ENCODE measurements at regions not wholly inside any gene's neighbourhood (a gene's known extent, or its start where the extent isn't known, plus 50 kb on each side); places are given as distances from the start of the nearest gene placed in this dataset.

GRCh38 chr6:150729188-150729748, 129.6 kb downstream of the PLEKHG1 start:
- Mint-ChIP-seq H3K27ac (no peak overlapping the region), H3K36me3 (ENCODE audit: low read depth) (no peaks in the 10 kb centered on the region), H3K9me3 (no peaks in the 10 kb centered on the region), H3K4me1 (ENCODE audit: low read depth) (no peaks in the 10 kb centered on the region), H3K4me3 (no peak overlapping the region), H3K27me3 (no peaks in the 10 kb centered on the region)
- no peak overlapping the region for H3K4me3 ChIP-seq (ENCODE audit: low read length)
- intact Hi-C loops (cut with DNase I, micrococcal nuclease): no loop called here
- CTCF ChIA-PET: no interaction called here
- POLR2A ChIA-PET: no interaction called here
- ATAC-seq (ENCODE audit: poor library complexity): no peak
- no peaks in the 10 kb centered on the region for H3K27me3 ChIP-seq (ENCODE audit: control insufficient read depth in 1 of 2, insufficient read depth in 2 of 2, low read length in 2 of 2)
- H3K27ac ChIP-seq (ENCODE audit: low read depth in 1 of 2, low read length in 2 of 2): no peak overlapping the region
- no peak for DNase-seq
- H3K4me1 ChIP-seq (ENCODE audit: insufficient read depth, low read length): no peaks in the 10 kb centered on the region
- no peak for TF ChIP-seq CTCF (IDR thresholded peaks at IDR 0.05)
- no peaks in the 10 kb centered on the region for H3K36me3 ChIP-seq (ENCODE audit: insufficient read depth, low read length)
- H3K9me3 ChIP-seq (ENCODE audit: control insufficient read depth in 1 of 2, insufficient read depth in 1 of 2, low read length in 2 of 2): no peaks in the 10 kb centered on the region

GRCh38 chr6:150730801-150731457, 131.2 kb downstream of the PLEKHG1 start:
- H3K9me3 Mint-ChIP-seq: no peaks in the 10 kb centered on the region
- Histone ChIP-seq H3K27me3 (ENCODE audit: control insufficient read depth in 1 of 2, insufficient read depth in 2 of 2, low read length in 2 of 2) (no peaks in the 10 kb centered on the region), H3K4me3 (ENCODE audit: low read length) (no peak overlapping the region), H3K27ac (ENCODE audit: low read depth in 1 of 2, low read length in 2 of 2) (no peak overlapping the region), H3K4me1 (ENCODE audit: insufficient read depth, low read length) (no peaks in the 10 kb centered on the region), H3K36me3 (ENCODE audit: insufficient read depth, low read length) (no peaks in the 10 kb centered on the region), H3K9me3 (ENCODE audit: control insufficient read depth in 1 of 2, insufficient read depth in 1 of 2, low read length in 2 of 2) (no peaks in the 10 kb centered on the region)
- no peaks in the 10 kb centered on the region for H3K4me1 Mint-ChIP-seq (ENCODE audit: low read depth)
- intact Hi-C loops (cut with DNase I, micrococcal nuclease): no loop called here
- no peaks in the 10 kb centered on the region for H3K36me3 Mint-ChIP-seq (ENCODE audit: low read depth)
- H3K27ac Mint-ChIP-seq: no peak overlapping the region
- no peaks in the 10 kb centered on the region for H3K27me3 Mint-ChIP-seq
- DNase-seq (no peak), ATAC-seq (ENCODE audit: poor library complexity) (no peak)
- no peak for TF ChIP-seq CTCF (IDR thresholded peaks at IDR 0.05)
- POLR2A ChIA-PET: no interaction called here
- no peak overlapping the region for H3K4me3 Mint-ChIP-seq
- CTCF ChIA-PET: no interaction called here

- Histone ChIP-seq H3K36me3 (ENCODE audit: insufficient read depth, low read length) (no peaks in the 10 kb centered on the region), H3K4me1 (ENCODE audit: insufficient read depth, low read length) (no peaks in the 10 kb centered on the region), H3K4me3 (ENCODE audit: low read length) (no peak overlapping the region), H3K27ac (ENCODE audit: low read depth in 1 of 2, low read length in 2 of 2) (no peak overlapping the region), H3K27me3 (ENCODE audit: control insufficient read depth in 1 of 2, insufficient read depth in 2 of 2, low read length in 2 of 2) (no peaks in the 10 kb centered on the region), H3K9me3 (ENCODE audit: control insufficient read depth in 1 of 2, insufficient read depth in 1 of 2, low read length in 2 of 2) (no peaks in the 10 kb centered on the region)
- ATAC-seq (ENCODE audit: poor library complexity): no peak
- ChIA-PET CTCF (no interaction called here), POLR2A (no interaction called here)
- no peak overlapping the region for H3K27ac Mint-ChIP-seq
- no peaks in the 10 kb centered on the region for H3K9me3 Mint-ChIP-seq
- no peak for DNase-seq
- H3K27me3 Mint-ChIP-seq: no peaks in the 10 kb centered on the region
- H3K4me3 Mint-ChIP-seq: no peak overlapping the region
- intact Hi-C loops (cut with DNase I, micrococcal nuclease): no loop called here
- no peaks in the 10 kb centered on the region for H3K4me1 Mint-ChIP-seq (ENCODE audit: low read depth)
- no peaks in the 10 kb centered on the region for H3K36me3 Mint-ChIP-seq (ENCODE audit: low read depth)
- no peak for TF ChIP-seq CTCF (IDR thresholded peaks at IDR 0.05)
These were observed 132.6 kb upstream of the MTHFD1L start for GRCh38 chr6:150732765-150733539.
